ENCODE measurements at regions not wholly inside any gene's neighbourhood (a gene's known extent, or its start where the extent isn't known, plus 50 kb on each side); places are given as distances from the start of the nearest gene placed in this dataset.

DNA sequence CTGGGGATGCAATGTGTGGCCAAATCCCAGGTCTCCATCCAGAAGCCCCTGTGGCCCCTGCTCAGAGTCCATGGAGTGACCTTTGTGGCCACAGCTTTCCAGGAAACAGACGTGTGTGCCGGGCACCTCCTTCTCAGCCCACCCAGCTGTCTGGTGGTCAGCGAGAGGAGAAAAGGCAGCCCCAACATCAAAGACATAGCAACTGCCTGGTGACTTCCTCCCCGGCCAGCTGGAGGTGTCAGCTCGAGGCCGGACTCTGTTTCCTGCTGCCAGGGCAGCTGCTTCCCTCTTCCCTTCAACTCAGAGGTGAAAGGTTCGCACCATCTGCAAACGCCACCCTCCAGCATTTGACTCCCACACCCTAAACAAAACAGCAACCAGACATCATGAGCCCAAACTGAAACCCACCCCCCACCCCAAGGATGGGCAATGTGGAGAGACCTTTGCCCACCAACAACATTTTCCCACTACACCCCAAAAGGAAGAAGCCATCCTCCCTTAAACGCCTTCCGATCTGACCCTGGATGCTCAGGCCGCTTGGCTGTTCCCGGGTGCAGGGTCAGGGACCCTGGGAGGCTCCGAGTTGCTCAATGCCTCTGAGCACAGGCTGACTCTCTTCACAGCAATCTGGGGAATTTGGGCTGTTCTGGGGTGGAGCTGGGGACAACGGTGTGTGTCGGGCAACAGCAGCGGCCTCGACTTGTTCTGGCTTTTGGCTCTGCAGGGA lies 162.3 kb downstream of the PSMG1 start:
- no peaks in the 10 kb centered on the region for H3K4me1 ChIP-seq (ENCODE audit: control insufficient read depth, insufficient read depth, low read length)
- H3K36me3 ChIP-seq (ENCODE audit: control insufficient read depth in 2 of 2, insufficient read depth in 1 of 2, low read length in 2 of 2), result no peaks in the 10 kb centered on the region
- no peak overlapping the region for H3K27ac ChIP-seq (ENCODE audit: extremely low read depth, low read depth, low read length)
- H3K4me3 ChIP-seq (ENCODE audit: low read depth, low read length), result no peak overlapping the region
- TF ChIP-seq ZBTB20 (tag by site-specific recombination; IDR thresholded peaks at IDR 0.05) (no peak), ZNF423 (tag by site-specific recombination; IDR thresholded peaks at IDR 0.05) (no peak), ZNF664 (tag by site-specific recombination; IDR thresholded peaks at IDR 0.05) (no peak), HOXC10 (CRISPR knock-in tag; IDR thresholded peaks at IDR 0.05) (no peak), ZNF112 (tag by site-specific recombination; IDR thresholded peaks at IDR 0.05) (no peak), ZNF37A (tag by site-specific recombination; IDR thresholded peaks at IDR 0.05) (no peak), EGR2 (tag by site-specific recombination; IDR thresholded peaks at IDR 0.05; ENCODE audit: low read depth) (no peak), GLI4 (tag by site-specific recombination; IDR thresholded peaks at IDR 0.05) (no peak)
- TF ChIP-seq, protein P1, sequence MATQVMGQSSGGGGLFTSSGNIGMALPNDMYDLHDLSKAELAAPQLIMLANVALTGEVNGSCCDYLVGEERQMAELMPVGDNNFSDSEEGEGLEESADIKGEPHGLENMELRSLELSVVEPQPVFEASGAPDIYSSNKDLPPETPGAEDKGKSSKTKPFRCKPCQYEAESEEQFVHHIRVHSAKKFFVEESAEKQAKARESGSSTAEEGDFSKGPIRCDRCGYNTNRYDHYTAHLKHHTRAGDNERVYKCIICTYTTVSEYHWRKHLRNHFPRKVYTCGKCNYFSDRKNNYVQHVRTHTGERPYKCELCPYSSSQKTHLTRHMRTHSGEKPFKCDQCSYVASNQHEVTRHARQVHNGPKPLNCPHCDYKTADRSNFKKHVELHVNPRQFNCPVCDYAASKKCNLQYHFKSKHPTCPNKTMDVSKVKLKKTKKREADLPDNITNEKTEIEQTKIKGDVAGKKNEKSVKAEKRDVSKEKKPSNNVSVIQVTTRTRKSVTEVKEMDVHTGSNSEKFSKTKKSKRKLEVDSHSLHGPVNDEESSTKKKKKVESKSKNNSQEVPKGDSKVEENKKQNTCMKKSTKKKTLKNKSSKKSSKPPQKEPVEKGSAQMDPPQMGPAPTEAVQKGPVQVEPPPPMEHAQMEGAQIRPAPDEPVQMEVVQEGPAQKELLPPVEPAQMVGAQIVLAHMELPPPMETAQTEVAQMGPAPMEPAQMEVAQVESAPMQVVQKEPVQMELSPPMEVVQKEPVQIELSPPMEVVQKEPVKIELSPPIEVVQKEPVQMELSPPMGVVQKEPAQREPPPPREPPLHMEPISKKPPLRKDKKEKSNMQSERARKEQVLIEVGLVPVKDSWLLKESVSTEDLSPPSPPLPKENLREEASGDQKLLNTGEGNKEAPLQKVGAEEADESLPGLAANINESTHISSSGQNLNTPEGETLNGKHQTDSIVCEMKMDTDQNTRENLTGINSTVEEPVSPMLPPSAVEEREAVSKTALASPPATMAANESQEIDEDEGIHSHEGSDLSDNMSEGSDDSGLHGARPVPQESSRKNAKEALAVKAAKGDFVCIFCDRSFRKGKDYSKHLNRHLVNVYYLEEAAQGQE (tag by site-specific recombination; IDR thresholded peaks at IDR 0.05), result no peak
- H3K9me3 ChIP-seq (ENCODE audit: control insufficient read depth, insufficient read depth, low read depth, low read length), result no peaks in the 10 kb centered on the region
- ChIA-PET CTCF (interaction anchor here (0.6 kb wide), 1 partner anchor 15 kb away, joined by 3 read pairs; no protein-coding TSS in a partner anchor), POLR2A (no interaction called here)

DNA sequence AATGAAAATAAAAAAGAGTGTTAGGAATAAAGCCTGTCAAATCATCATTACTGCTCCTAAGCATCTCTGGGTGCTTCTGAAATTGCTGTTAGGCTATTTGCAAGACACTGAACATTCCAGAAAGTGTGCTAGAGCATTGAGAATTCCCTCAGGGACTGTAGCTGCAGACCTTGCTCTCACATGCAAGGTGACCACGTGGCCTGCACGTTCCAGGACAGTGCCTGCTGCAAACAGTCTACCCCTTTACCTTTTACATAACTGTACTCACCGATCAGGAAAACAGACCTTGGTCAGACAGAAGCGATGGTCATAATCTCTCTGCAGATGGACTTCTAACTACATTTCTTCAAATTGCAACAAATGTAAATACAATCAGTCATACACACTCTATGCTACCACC lies 164.5 kb downstream of the PSMG1 start:
- Histone ChIP-seq H3K4me1 (ENCODE audit: control insufficient read depth, insufficient read depth, low read length) (no peaks in the 10 kb centered on the region), H3K4me3 (ENCODE audit: low read depth, low read length) (no peak overlapping the region), H3K9me3 (ENCODE audit: control insufficient read depth, insufficient read depth, low read depth, low read length) (no peaks in the 10 kb centered on the region), H3K36me3 (ENCODE audit: control insufficient read depth in 2 of 2, insufficient read depth in 1 of 2, low read length in 2 of 2) (no peaks in the 10 kb centered on the region), H3K27ac (ENCODE audit: extremely low read depth, low read depth, low read length) (no peak overlapping the region)
- ChIA-PET CTCF (interaction anchor here (0.7 kb wide), 1 partner anchor 24 kb away, joined by 3 read pairs; no protein-coding TSS in a partner anchor), POLR2A (interaction anchor here (0.7 kb wide), 1 partner anchor 213 kb away, joined by 4 read pairs; the partner anchor contains the start of gene ETS2)
- TF ChIP-seq ZNF600 (tag by site-specific recombination; IDR thresholded peaks at IDR 0.05) (no peak), KLF10 (tag by site-specific recombination; IDR thresholded peaks at IDR 0.05) (no peak), ZBTB21 (tag by site-specific recombination; IDR thresholded peaks at IDR 0.05) (no peak), ZNF37A (tag by site-specific recombination; IDR thresholded peaks at IDR 0.05) (no peak), ZBTB48 (tag by site-specific recombination; IDR thresholded peaks at IDR 0.05) (no peak), GLI4 (tag by site-specific recombination; IDR thresholded peaks at IDR 0.05) (no peak), ZNF146 (tag by site-specific recombination; IDR thresholded peaks at IDR 0.05) (no peak), ZNF211 (tag by site-specific recombination; IDR thresholded peaks at IDR 0.05; ENCODE audit: low read depth) (no peak)
- TF ChIP-seq, protein P2, sequence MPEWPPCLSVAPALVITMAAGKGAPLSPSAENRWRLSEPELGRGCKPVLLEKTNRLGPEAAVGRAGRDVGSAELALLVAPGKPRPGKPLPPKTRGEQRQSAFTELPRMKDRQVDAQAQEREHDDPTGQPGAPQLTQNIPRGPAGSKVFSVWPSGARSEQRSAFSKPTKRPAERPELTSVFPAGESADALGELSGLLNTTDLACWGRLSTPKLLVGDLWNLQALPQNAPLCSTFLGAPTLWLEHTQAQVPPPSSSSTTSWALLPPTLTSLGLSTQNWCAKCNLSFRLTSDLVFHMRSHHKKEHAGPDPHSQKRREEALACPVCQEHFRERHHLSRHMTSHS (tag by site-specific recombination; IDR thresholded peaks at IDR 0.05), result no peak

DNA sequence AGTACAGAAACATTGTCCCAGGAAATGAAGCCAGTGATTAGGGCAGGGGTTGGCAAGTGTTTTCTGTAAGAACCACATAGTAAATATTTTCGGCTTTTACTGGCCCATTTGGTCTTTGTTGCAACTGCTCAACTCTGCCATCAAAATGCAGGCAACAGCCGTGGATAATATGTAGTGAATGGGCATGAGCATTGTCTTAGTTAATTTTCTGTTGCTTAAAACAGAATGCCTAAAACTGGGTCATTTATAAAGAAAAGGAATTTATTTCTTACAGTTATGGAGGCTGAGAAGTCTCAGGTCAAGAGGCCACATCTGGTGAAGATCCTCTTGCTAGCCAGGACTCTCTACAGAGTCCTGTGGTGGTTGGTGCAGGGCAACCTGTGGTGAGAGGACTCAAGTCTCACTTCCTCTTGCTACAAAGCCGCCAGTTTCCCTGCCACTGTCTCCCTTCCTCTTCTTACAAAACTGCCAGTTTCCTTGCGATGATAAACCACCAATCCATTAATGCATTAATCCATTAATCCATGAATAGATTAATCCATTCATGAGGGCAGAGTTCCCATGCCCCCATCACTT lies 166.4 kb downstream of the PSMG1 start:
- CTCF ChIA-PET, result interaction anchor here (0.6 kb wide), 1 partner anchor 386 kb away, joined by 3 read pairs; no protein-coding TSS in a partner anchor
- no peaks in the 10 kb centered on the region for H3K4me1 ChIP-seq (ENCODE audit: control insufficient read depth, insufficient read depth, low read length)
- H3K4me3 ChIP-seq (ENCODE audit: low read depth, low read length), result no peak overlapping the region
- H3K36me3 ChIP-seq (ENCODE audit: control insufficient read depth in 2 of 2, insufficient read depth in 1 of 2, low read length in 2 of 2), result no peaks in the 10 kb centered on the region
- POLR2A ChIA-PET, result interaction anchor here (0.5 kb wide), 1 partner anchor 209 kb away, joined by 4 read pairs; no protein-coding TSS in a partner anchor
- no peak overlapping the region for H3K27ac ChIP-seq (ENCODE audit: extremely low read depth, low read depth, low read length)
- H3K9me3 ChIP-seq (ENCODE audit: control insufficient read depth, insufficient read depth, low read depth, low read length), result no peaks in the 10 kb centered on the region
- no peak for TF ChIP-seq GLI2 (tag by site-specific recombination; IDR thresholded peaks at IDR 0.05; ENCODE audit: borderline replicate concordance, low read depth)
- no peak for TF ChIP-seq ZNF140 (tag by site-specific recombination; IDR thresholded peaks at IDR 0.05)
- TF ChIP-seq, protein P3, sequence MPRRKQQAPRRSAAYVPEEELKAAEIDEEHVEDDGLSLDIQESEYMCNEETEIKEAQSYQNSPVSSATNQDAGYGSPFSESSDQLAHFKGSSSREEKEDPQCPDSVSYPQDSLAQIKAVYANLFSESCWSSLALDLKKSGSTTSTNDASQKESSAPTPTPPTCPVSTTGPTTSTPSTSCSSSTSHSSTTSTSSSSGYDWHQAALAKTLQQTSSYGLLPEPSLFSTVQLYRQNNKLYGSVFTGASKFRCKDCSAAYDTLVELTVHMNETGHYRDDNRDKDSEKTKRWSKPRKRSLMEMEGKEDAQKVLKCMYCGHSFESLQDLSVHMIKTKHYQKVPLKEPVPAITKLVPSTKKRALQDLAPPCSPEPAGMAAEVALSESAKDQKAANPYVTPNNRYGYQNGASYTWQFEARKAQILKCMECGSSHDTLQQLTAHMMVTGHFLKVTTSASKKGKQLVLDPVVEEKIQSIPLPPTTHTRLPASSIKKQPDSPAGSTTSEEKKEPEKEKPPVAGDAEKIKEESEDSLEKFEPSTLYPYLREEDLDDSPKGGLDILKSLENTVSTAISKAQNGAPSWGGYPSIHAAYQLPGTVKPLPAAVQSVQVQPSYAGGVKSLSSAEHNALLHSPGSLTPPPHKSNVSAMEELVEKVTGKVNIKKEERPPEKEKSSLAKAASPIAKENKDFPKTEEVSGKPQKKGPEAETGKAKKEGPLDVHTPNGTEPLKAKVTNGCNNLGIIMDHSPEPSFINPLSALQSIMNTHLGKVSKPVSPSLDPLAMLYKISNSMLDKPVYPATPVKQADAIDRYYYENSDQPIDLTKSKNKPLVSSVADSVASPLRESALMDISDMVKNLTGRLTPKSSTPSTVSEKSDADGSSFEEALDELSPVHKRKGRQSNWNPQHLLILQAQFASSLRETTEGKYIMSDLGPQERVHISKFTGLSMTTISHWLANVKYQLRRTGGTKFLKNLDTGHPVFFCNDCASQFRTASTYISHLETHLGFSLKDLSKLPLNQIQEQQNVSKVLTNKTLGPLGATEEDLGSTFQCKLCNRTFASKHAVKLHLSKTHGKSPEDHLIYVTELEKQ (tag by site-specific recombination; IDR thresholded peaks at IDR 0.05; ENCODE audit: borderline replicate concordance), result no peak
- TF ChIP-seq ZNF221 (tag by site-specific recombination; IDR thresholded peaks at IDR 0.05; ENCODE audit: borderline replicate concordance), result no peak
- TF ChIP-seq ZNF248 (tag by site-specific recombination; IDR thresholded peaks at IDR 0.05), result no peak
- no peak for TF ChIP-seq ZNF10 (tag by site-specific recombination; IDR thresholded peaks at IDR 0.05)
